Superior temporal gyrus (tissue), 1 donor: ENCODE measurements at regions not wholly inside any gene's neighbourhood (a gene's known extent, or its start where the extent isn't known, plus 50 kb on each side); places are given as distances from the start of the nearest gene placed in this dataset.

Experiments
- DNase-seq: peaks from one replicate; pipeline ENCODE4 v3.0.0-alpha.2; 2016; ENCODE audit errors: extremely low spot score

GRCh38 chr4:32423267-32423666, 1703.1 kb downstream of the PCDH7 start:
- DNase-seq: no peak

- no peak for DNase-seq
These were observed 1705.1 kb downstream of the PCDH7 start for GRCh38 chr4:32425243-32425642.

- no peak for DNase-seq
These were observed 1707.4 kb downstream of the PCDH7 start for GRCh38 chr4:32427566-32427965.

GRCh38 chr4:32429151-32429550, 1709.0 kb downstream of the PCDH7 start:
- DNase-seq: no peak

- DNase-seq: no peak
These were observed 1715.1 kb downstream of the PCDH7 start for GRCh38 chr4:32435308-32435707.

- DNase-seq: no peak
These were observed 1716.6 kb downstream of the PCDH7 start for GRCh38 chr4:32436816-32437215.

GRCh38 chr4:32440391-32440790, 1720.2 kb downstream of the PCDH7 start:
- DNase-seq: no peak

- no peak for DNase-seq
These were observed 1734.3 kb downstream of the PCDH7 start for GRCh38 chr4:32454482-32454881.

GRCh38 chr4:32455231-32455630, 1735.1 kb downstream of the PCDH7 start:
- no peak for DNase-seq

GRCh38 chr4:32460972-32461371, 1740.8 kb downstream of the PCDH7 start:
- no peak for DNase-seq

GRCh38 chr4:32462944-32463343, 1742.8 kb downstream of the PCDH7 start:
- no peak for DNase-seq

GRCh38 chr4:32470087-32470585, 1750.0 kb downstream of the PCDH7 start:
- no peak for DNase-seq

- DNase-seq: no peak
These were observed 1752.7 kb downstream of the PCDH7 start for GRCh38 chr4:32472918-32473317.

GRCh38 chr4:32475710-32476109, 1755.5 kb downstream of the PCDH7 start:
- DNase-seq: no peak

- no peak for DNase-seq
These were observed 1757.3 kb downstream of the PCDH7 start for GRCh38 chr4:32477518-32477917.

- peak; percentile 49 for DNase-seq
These were observed 1765.8 kb downstream of the PCDH7 start for GRCh38 chr4:32485956-32486355.

GRCh38 chr4:32488690-32489089, 1768.5 kb downstream of the PCDH7 start:
- DNase-seq: no peak

- DNase-seq: no peak
These were observed 1779.0 kb downstream of the PCDH7 start for GRCh38 chr4:32499171-32499570.

- DNase-seq: peak; percentile 35
These were observed 1783.1 kb downstream of the PCDH7 start for GRCh38 chr4:32503241-32503640.

GRCh38 chr4:32506067-32506466, 1785.9 kb downstream of the PCDH7 start:
- no peak for DNase-seq

- DNase-seq: no peak
These were observed 1798.9 kb downstream of the PCDH7 start for GRCh38 chr4:32519060-32519459.

- no peak for DNase-seq
These were observed 1805.3 kb downstream of the PCDH7 start for GRCh38 chr4:32525420-32525819.

GRCh38 chr4:32544846-32545245, 1824.7 kb downstream of the PCDH7 start:
- DNase-seq: no peak

GRCh38 chr4:32551943-32552342, 1831.8 kb downstream of the PCDH7 start:
- DNase-seq: no peak

GRCh38 chr4:32560306-32560705, 1840.1 kb downstream of the PCDH7 start:
- no peak for DNase-seq
